ENCODE measurements at regions not wholly inside any gene's neighbourhood (a gene's known extent, or its start where the extent isn't known, plus 50 kb on each side); places are given as distances from the start of the nearest gene placed in this dataset.

- DNase-seq: peak; percentile 21
Observed at GRCh38 chr5:159826351-159827214, 89.7 kb upstream of the ADRA1B start.

DNA sequence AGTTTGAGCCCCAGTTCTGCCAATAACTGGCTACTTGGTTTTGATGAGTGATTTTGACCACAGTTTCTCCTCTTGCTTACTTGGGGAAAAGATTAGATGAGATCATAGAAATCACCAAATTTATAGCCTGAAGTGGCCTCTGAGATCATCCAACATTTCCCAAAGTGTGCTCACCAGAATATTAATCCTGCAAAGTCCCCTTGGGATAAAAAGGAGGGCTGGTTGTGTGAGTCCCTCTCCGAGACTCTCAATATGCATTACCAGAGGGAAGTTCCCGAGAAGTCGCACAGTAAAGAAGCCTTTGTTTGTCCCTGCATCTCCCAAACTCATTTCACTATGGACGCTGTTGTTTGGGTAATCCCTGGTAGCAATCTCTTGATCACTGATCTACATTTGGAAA is 88.4 kb upstream of the ADRA1B start:
- DNase-seq: no peak

- no peak for DNase-seq
Observed at GRCh38 chr5:159832073-159832472, 84.2 kb upstream of the ADRA1B start.

DNA sequence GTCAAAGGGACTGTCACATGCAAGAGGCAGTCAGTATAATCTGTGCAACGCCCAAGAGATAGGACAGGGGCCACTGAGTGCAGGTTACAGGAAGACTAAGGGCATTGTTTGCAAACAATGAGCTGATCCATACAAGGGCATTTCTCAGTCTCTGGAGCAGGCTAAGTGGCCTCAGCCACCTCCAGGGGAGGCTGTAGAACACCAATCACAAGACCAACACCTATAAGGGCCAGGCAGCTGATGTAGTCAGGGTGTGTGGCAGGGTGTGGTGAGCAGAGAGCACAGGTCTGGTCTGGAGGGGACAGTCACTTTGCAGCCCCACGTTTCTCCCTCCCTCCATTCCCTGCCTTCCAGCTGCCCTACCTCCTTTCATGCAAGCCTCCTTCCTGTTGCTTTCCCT is 83.2 kb upstream of the ADRA1B start:
- DNase-seq: no peak

- DNase-seq: no peak
Observed at GRCh38 chr5:159833846-159834245, 82.4 kb upstream of the ADRA1B start.

DNA sequence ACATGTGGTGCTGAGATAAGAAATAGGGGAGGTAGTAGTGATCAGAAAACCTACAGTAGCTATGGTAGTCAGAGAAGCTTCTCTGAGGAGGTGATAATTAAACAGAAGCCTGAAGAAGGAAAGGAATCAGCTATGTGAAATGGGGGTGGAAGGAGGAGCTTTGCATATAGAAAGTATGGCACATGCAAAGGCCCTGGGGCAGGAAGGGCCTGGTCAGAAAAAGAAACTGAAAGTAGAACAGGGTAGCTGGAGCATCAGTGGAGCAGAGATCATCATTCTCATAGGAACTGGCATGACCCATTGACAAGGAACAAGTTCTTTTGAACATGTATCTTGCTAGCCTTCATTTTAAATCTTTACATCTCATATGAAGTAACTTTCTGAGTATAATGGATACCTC is 80.7 kb upstream of the ADRA1B start:
- no peak for DNase-seq

DNA sequence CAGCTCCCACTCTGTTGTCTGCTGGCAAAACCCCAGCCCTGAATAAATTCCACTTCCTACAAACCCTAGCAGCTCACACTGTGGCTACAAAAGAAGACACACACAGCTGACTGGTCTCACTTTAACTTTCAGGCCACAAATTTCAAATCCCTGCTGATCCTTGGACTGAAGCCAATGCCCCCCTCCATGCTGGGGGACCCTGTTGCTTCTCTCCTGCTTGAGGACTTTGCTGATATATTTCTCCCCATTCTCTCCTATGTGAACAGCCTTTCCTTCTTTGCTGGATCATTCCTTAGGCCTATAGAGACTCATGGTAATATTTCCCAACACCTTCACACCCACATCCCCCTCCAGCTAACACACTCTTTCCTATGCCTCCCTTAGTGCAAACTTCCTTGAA is 79.6 kb upstream of the ADRA1B start:
- no peak for DNase-seq

- DNase-seq: no peak
Observed at GRCh38 chr5:159837860-159838259, 78.4 kb upstream of the ADRA1B start.

DNA sequence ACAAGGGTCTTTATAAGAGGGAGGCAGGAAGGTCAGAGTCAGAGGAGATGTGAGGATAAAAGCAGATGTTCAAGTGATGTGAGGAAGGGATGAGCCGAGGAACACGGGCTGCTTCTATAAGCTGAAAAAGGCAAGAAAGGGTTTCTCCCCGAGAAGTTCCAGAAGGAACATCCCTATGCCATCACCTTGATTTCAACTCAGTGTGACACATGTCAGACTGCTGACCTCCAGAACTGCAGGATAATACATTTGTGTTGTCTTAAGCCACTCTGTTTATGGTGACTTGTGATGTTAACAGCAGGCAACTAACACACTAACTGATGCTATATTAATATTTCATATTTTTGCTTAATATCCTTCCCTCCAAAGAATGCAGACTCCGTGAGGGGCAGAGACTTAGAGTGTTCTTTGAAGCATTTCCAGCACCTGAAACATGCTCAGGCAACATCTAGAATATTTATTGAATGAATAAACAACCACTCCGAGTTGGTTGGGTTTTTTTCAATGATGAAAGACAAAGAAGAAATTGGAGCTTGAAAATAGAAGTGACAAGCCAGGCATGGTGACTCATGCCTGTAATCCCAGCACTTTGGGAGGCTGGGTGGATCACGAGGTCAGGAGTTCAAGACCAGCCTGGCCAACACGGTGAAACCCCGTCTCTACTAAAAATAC is 77.6 kb upstream of the ADRA1B start:
- DNase-seq: no peak

DNA sequence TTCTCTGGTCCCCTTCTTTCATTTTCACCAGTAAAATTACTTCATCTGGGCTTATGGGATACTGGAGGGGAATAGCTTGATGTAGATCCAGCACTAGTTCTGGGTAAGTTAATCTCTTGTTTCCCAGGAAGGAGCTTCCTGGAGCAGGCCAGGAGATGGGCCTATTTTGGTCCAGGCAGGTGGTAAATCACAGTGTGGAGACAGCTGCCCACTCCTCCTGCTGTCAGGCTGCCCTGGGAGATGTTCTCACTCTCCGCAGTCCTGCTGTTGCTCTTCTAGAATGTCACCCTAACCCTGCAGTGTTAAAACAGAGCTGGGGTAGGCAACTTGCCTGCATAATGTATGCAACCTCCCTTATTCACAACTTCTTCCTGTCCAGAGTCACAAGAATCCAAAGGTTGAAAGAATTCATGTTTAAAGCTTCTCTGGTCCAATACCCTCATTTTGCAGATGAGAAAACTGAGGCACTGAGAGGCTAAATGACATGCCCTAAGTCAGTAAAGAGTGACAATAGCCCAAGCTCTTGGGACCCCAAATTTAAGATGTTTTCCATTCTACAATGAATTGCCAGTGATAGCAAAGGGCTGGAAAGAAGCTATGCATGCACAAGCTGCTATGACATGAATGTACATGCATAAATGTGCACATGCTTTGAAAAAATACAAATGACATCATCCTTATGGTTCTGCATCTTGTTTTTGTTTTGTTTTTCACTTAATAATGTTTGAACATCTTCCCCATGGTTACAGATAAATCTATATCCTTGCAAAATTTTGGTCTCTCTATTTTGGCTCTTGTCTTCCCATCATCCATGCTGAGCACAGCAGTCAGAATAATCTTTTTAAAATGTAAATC is 71.8 kb upstream of the ADRA1B start:
- DNase-seq: no peak

GRCh38 chr5:159849437-159850083 is 66.7 kb upstream of the ADRA1B start:
- no peak for DNase-seq

DNA sequence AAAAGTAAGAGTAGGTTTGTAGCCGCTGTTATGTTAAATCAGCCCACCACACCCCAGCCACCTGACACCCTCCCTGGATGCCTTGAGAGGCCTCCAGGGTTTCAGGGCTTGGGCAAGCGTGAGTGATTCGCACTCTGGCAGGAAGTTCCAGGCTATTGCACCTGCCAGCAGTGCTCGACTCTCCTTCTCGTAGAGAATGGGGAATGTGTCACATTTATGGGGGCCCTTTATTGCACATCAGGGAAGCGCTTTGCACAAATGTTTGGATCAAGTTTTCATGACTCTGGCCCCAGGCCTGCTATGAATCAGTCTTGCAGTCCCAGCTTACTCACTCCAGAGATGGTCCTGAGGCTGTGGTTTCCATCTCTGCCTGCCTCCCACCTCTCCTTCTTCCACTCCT is 66.1 kb upstream of the ADRA1B start:
- DNase-seq: no peak

- DNase-seq: no peak
Observed at GRCh38 chr5:159851053-159851452, 65.2 kb upstream of the ADRA1B start.

- DNase-seq: no peak
Observed at GRCh38 chr5:159854916-159855315, 61.4 kb upstream of the ADRA1B start.

DNA sequence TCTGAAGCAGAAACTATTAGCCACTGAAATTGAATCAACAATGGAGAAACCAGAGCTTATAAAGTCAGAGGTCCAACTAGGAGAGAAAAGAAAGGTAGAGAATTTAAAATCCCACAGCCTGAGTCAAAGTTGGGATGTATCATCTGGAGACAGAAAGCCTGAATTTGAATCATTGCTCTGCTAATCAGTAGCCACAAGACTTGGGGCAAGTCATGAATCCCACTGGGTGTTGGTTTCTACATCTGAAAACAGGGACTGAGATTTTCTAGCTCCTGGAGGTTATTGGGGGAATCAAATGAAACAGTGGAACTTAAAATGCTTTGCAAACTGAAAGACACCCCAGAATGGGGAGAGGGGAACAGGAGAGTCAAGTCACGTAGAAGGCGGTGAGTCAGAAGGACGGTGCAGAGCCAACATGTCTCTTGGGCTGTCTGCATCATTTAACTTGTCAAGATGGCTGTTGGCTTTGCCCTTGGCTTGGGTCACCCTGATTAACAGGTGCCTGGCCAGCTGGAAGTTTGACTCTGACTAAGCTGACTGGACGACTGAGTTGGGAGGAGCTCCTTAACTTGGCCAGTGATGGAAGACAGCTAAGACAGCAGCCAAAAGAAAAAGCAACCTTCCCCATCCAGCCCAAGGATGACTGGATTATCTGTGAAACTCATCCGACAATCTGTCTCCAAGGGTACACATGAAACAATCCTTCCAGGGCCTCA is 60.6 kb upstream of the ADRA1B start:
- DNase-seq: no peak

- no peak for DNase-seq
Observed at GRCh38 chr5:159858871-159859270, 57.4 kb upstream of the ADRA1B start.

DNA sequence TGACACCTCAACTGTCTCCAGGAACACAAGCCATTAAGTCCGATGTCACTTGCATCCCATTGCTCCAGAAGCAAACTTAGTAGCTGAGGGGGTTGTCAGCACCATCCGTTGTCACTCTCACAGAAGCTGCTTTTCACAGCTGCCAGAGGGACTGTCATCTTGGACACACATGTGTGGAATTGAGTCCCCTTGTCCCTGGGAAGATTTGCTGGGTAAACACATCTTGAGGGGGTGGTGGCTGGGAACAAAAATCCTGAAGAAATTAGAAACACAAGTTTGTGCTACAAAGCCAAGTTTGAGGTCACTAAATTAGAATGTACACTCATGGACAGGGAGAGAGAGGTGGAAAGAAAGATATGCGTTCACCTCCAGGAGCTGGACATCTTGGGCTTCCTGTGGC is 55.2 kb upstream of the ADRA1B start:
- no peak for DNase-seq

- DNase-seq: no peak
Observed at GRCh38 chr5:159864885-159865691, 51.2 kb upstream of the ADRA1B start.

- DNase-seq: no peak
Observed at GRCh38 chr5:159866093-159866492, 50.2 kb upstream of the ADRA1B start.
